Endothelial cell of umbilical vein (primary cell): ENCODE measurements at regions not wholly inside any gene's neighbourhood (a gene's known extent, or its start where the extent isn't known, plus 50 kb on each side); places are given as distances from the start of the nearest gene placed in this dataset.

Experiments
- BruUV-seq: library from RNA; stranded (reverse); fragments of 400-500 nt; replicated peaks from 2 replicates; lab custom pipeline; 2021; lab: Mats Ljungman, UMichigan
- CTCF ChIA-PET: fragments of 300-600, 350-600 bp; sonication (Branson Sonifier 250); formaldehyde crosslinking; loops from one replicate; lab custom pipeline; 2021; ENCODE audit warnings: antibody characterized with exemption, inconsistent platforms; lab: Charles Lee
- POLR2A ChIA-PET: fragments of 300-600, 350-600 bp; sonication (Branson Sonifier 250); formaldehyde crosslinking; loops from one replicate; lab custom pipeline; 2021; ENCODE audit warnings: antibody characterized with exemption, inconsistent platforms; lab: Charles Lee
- DNase-seq: peaks from one replicate; pipeline ENCODE4 v3.0.0-alpha.2; 2011; ENCODE audit warnings: low read depth, low spot score
- FAIRE-seq: peaks from 2 replicates; lab custom pipeline; 2011; peaks lifted over from hg19 to GRCh38; lab: Jason Lieb, UNC
- H2AFZ ChIP-seq: 2 replicates; pipeline ENCODE4 v1.6.0; 2012; ENCODE audit warnings: low read depth, low read length, control low read depth, inconsistent platforms
- H3K27ac ChIP-seq: 2 replicates; pipeline ENCODE4 v1.5.1; 2011; ENCODE audit warnings: low read depth, mild to moderate bottlenecking, control low read depth, low read length, moderate library complexity; ENCODE audit not compliant: insufficient read depth
- H3K27me3 ChIP-seq, 2 experiments: 2 replicates each; pipeline versions ENCODE4 v1.6.0 to v1.6.1; 2011; ENCODE audit warnings: low read length in 2 of 2, mixed read lengths in 1 of 2; ENCODE audit not compliant: control insufficient read depth in 2 of 2, insufficient read depth in 2 of 2
- H3K36me3 ChIP-seq, 2 experiments: 2 replicates in 1 of 2; 3 replicates in 1 of 2; pipeline ENCODE4 v1.5.1; 2011; ENCODE audit warnings: low read length in 2 of 2, mild to moderate bottlenecking in 1 of 2, moderate library complexity in 1 of 2; ENCODE audit not compliant: control insufficient read depth in 2 of 2, insufficient read depth in 2 of 2; ENCODE audit errors: extremely low read depth in 1 of 2
- H3K4me1 ChIP-seq: 3 replicates; pipeline ENCODE4 v1.5.1; 2011; ENCODE audit warnings: mild to moderate bottlenecking, low read length; ENCODE audit not compliant: control insufficient read depth, insufficient read depth; ENCODE audit errors: extremely low read depth
- H3K4me2 ChIP-seq: 2 replicates; pipeline ENCODE4 v1.6.1; 2011; ENCODE audit warnings: low read length, control low read depth, mixed read lengths; ENCODE audit not compliant: insufficient read depth
- H3K4me3 ChIP-seq, 3 experiments: fragments of 200-600 bp in 1 of 3; sonication (generic), shearing (Covaris generic) in 1 of 3; replicated peaks in 1 of 3; 2 replicates each; pipeline ENCODE4 v1.5.1; 2011 to 2016; ENCODE audit warnings: control low read depth in 3 of 3, low read length in 3 of 3, mild to moderate bottlenecking in 2 of 3, inconsistent platforms in 1 of 3, low read depth in 1 of 3, moderate library complexity in 1 of 3; ENCODE audit not compliant: insufficient read depth in 1 of 3
- H3K79me2 ChIP-seq: 2 replicates; pipeline ENCODE4 v1.6.0; 2012; ENCODE audit warnings: low read length, inconsistent platforms; ENCODE audit not compliant: control insufficient read depth, insufficient read depth
- H3K9ac ChIP-seq: replicated peaks from 2 replicates; pipeline ENCODE3; 2011; ENCODE audit warnings: low read length, control low read depth; ENCODE audit not compliant: insufficient read depth; ENCODE audit errors: extremely low read depth
- H3K9me1 ChIP-seq: replicated peaks from 3 replicates; pipeline ENCODE4 v1.6.0; 2011; ENCODE audit warnings: mild to moderate bottlenecking, low read length; ENCODE audit not compliant: control insufficient read depth, insufficient read depth; ENCODE audit errors: extremely low read depth
- H3K9me3 ChIP-seq: replicated peaks from 2 replicates; pipeline ENCODE4 v1.5.1; 2012; ENCODE audit warnings: low read length, inconsistent platforms; ENCODE audit not compliant: control insufficient read depth, insufficient read depth
- H4K20me1 ChIP-seq: replicated peaks from 2 replicates; pipeline ENCODE3; 2011; ENCODE audit warnings: mild to moderate bottlenecking, low read length; ENCODE audit not compliant: control insufficient read depth, insufficient read depth; ENCODE audit errors: extremely low read depth
- EZH2 ChIP-seq: IDR thresholded peaks from 2 replicates; pipeline ENCODE4 v1.6.1; 2012; ENCODE audit warnings: borderline replicate concordance, low read depth, mild to moderate bottlenecking, moderate library complexity, low read length, inconsistent platforms; ENCODE audit not compliant: severe bottlenecking
- FOS ChIP-seq: IDR thresholded peaks from 2 replicates; pipeline ENCODE4 v1.6.1; 2011; ENCODE audit warnings: mild to moderate bottlenecking, low read length, moderate library complexity, borderline replicate concordance; ENCODE audit not compliant: insufficient read depth
- GATA2 ChIP-seq: IDR thresholded peaks from 2 replicates; pipeline ENCODE4 v1.7.0; 2011; ENCODE audit warnings: low read depth, mild to moderate bottlenecking, moderate library complexity, mixed read lengths, low read length; ENCODE audit not compliant: insufficient read length, insufficient read depth
- JUN ChIP-seq: IDR thresholded peaks from 2 replicates; pipeline ENCODE4 v1.6.1; 2011; ENCODE audit warnings: borderline replicate concordance, low read depth; ENCODE audit not compliant: insufficient read length, insufficient read depth
- MAX ChIP-seq: IDR thresholded peaks from 2 replicates; pipeline ENCODE4 v1.6.1; 2011; ENCODE audit not compliant: insufficient read depth, insufficient read length
- MYC ChIP-seq: IDR thresholded peaks from one replicate; pipeline ENCODE4 v1.6.1; 2011; ENCODE audit warnings: mild to moderate bottlenecking, low read depth, low read length
- POLR2A ChIP-seq: IDR thresholded peaks from 2 replicates; pipeline ENCODE4 v1.6.1; 2012; ENCODE audit warnings: low read depth, mild to moderate bottlenecking, control low read depth, low read length
- POLR2AphosphoS5 ChIP-seq: IDR thresholded peaks from 2 replicates; pipeline ENCODE4 v1.6.1; 2012; ENCODE audit warnings: low read depth, mild to moderate bottlenecking, control low read depth, low read length, moderate library complexity; ENCODE audit not compliant: insufficient read depth
- dilution Hi-C: fragments of 300-500 bp; cut with MboI; formaldehyde crosslinking; loops from one replicate; pipeline ENCODE4 v1.15.0; 2019; ENCODE audit warnings: low sequenced_read_pairs; ENCODE audit not compliant: extremely low pct_ligation_motif_present
- intact Hi-C: fragments of 100-400 bp; cut with micrococcal nuclease; formaldehyde crosslinking; loops from one replicate; pipeline ENCODE4 v1.10.0; 2022
- TF ChIP-seq, protein P1 (sequence below), 2 donors: IDR thresholded peaks; 1 replicate in 1 of 2; 2 replicates in 1 of 2; pipeline ENCODE4 v1.5.1; 2011; ENCODE audit warnings: low read length in 2 of 2, mild to moderate bottlenecking in 2 of 2, moderate library complexity in 2 of 2, control low read depth in 1 of 2, inconsistent platforms in 1 of 2, low read depth in 1 of 2; ENCODE audit not compliant: insufficient read depth in 1 of 2; ENCODE audit errors: extremely low read depth in 1 of 2

DNA sequence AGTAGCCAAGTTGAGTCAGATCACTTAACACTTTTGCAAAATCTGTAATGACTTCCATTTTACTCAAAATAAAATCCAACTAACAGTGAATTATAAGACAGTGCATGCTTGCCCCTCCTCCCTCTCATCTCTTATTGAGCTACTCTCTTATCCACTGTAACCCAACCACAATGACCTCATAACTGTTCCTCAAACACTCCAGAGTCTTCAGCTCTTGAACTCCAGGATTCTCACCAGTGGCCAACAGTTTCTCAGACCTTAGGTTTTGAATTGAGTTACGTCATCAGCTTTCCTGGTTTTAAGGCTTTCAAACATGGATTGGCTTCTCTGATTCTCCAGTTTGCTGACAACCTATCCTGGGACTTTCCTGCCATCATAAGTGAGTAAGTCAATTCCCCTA lies 938.3 kb downstream of the RAB28 start:
- Histone ChIP-seq H3K36me3 (no peaks in the 10 kb centered on the region), H3K27me3 (no peaks in the 10 kb centered on the region), H3K4me3 (no peak overlapping the region), H2AFZ (no peak overlapping the region), H3K79me2 (no peaks in the 10 kb centered on the region), H3K27ac (no peak overlapping the region), H3K9me3 (no peaks in the 10 kb centered on the region), H3K4me2 (no peak overlapping the region), H3K9me1 (no peaks in the 10 kb centered on the region), H3K4me1 (no peaks in the 10 kb centered on the region), H3K9ac (no peak overlapping the region), H4K20me1 (no peaks in the 10 kb centered on the region)
- FAIRE-seq (no peak), DNase-seq (no peak)
- POLR2A ChIA-PET, result no interaction called here
- no TSS peak for BruUV-seq
- CTCF ChIA-PET, result no interaction called here
- dilution Hi-C loops, result no loop called here
- TF ChIP-seq, protein P1, sequence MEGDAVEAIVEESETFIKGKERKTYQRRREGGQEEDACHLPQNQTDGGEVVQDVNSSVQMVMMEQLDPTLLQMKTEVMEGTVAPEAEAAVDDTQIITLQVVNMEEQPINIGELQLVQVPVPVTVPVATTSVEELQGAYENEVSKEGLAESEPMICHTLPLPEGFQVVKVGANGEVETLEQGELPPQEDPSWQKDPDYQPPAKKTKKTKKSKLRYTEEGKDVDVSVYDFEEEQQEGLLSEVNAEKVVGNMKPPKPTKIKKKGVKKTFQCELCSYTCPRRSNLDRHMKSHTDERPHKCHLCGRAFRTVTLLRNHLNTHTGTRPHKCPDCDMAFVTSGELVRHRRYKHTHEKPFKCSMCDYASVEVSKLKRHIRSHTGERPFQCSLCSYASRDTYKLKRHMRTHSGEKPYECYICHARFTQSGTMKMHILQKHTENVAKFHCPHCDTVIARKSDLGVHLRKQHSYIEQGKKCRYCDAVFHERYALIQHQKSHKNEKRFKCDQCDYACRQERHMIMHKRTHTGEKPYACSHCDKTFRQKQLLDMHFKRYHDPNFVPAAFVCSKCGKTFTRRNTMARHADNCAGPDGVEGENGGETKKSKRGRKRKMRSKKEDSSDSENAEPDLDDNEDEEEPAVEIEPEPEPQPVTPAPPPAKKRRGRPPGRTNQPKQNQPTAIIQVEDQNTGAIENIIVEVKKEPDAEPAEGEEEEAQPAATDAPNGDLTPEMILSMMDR (IDR thresholded peaks at IDR 0.05; ENCODE audit: extremely low read depth in 1 of 2, insufficient read depth in 1 of 2, low read depth in 1 of 2, low read length in 2 of 2), result no peak
- no peak for TF ChIP-seq POLR2AphosphoS5
- no peak for TF ChIP-seq JUN
- TF ChIP-seq POLR2A, result no peak
- TF ChIP-seq GATA2, result no peak
- TF ChIP-seq FOS, result no peak
- no peak for TF ChIP-seq EZH2
- no peak for TF ChIP-seq MAX
- no peak for TF ChIP-seq MYC
- intact Hi-C loops, result no loop called here
